HFFc6 (cell line): ENCODE measurements at regions not wholly inside any gene's neighbourhood (a gene's known extent, or its start where the extent isn't known, plus 50 kb on each side); places are given as distances from the start of the nearest gene placed in this dataset.

Experiments
- DNase-seq: peaks from one replicate; pipeline ENCODE4 v3.0.0-alpha.2; 2018
- H3K27ac Mint-ChIP-seq: 2 replicates; pipeline ENCODE4 v1.8.0; 2020; ENCODE audit warnings: mild to moderate bottlenecking, mixed read lengths
- H3K27me3 Mint-ChIP-seq: 2 replicates; pipeline ENCODE4 v1.8.0; 2021; ENCODE audit warnings: mild to moderate bottlenecking, moderate library complexity, mixed read lengths; ENCODE audit not compliant: insufficient read depth
- H3K36me3 Mint-ChIP-seq: 2 replicates; pipeline ENCODE4 v1.8.0; 2021; ENCODE audit warnings: low read depth, mixed read lengths
- H3K4me1 Mint-ChIP-seq: 2 replicates; pipeline ENCODE4 v1.8.0; 2020; ENCODE audit warnings: low read depth, mixed read lengths
- H3K4me3 Mint-ChIP-seq: 2 replicates; pipeline ENCODE4 v1.8.0; 2020; ENCODE audit warnings: mild to moderate bottlenecking, moderate library complexity, mixed read lengths
- H3K9me3 Mint-ChIP-seq: 2 replicates; pipeline ENCODE4 v1.8.0; 2020; ENCODE audit warnings: mild to moderate bottlenecking, mixed read lengths
- CTCF ChIP-seq: fragments of 200-600 bp; sonication (generic); IDR thresholded peaks from 2 replicates; pipeline ENCODE4 v1.5.0; 2021; ENCODE audit warnings: antibody characterized with exemption, mild to moderate bottlenecking

- no peak overlapping the region for H3K4me3 Mint-ChIP-seq
- TF ChIP-seq CTCF, result no peak
- no peak overlapping the region for H3K27ac Mint-ChIP-seq
- DNase-seq, result no peak
- no peaks in the 10 kb centered on the region for H3K36me3 Mint-ChIP-seq
- no peaks in the 10 kb centered on the region for H3K4me1 Mint-ChIP-seq
- peaks cover 53% of the 10 kb centered on the region for H3K9me3 Mint-ChIP-seq
- H3K27me3 Mint-ChIP-seq, result peaks cover 1% of the 10 kb centered on the region
These were observed 178.9 kb downstream of the TMEM132E start for GRCh38 chr17:34758316-34758715.

GRCh38 chr17:34757611-34758010, 178.2 kb downstream of the TMEM132E start:
- no peak for TF ChIP-seq CTCF
- Mint-ChIP-seq H3K27me3 (peaks cover 1% of the 10 kb centered on the region), H3K4me3 (no peak overlapping the region), H3K4me1 (no peaks in the 10 kb centered on the region), H3K9me3 (peaks cover 53% of the 10 kb centered on the region), H3K36me3 (no peaks in the 10 kb centered on the region), H3K27ac (no peak overlapping the region)
- DNase-seq, result no peak

- Mint-ChIP-seq H3K27ac (no peak overlapping the region), H3K9me3 (peaks cover 53% of the 10 kb centered on the region), H3K36me3 (no peaks in the 10 kb centered on the region), H3K4me3 (no peak overlapping the region), H3K4me1 (no peaks in the 10 kb centered on the region), H3K27me3 (peaks cover 1% of the 10 kb centered on the region)
- no peak for TF ChIP-seq CTCF
- DNase-seq, result no peak
These were observed 177.7 kb downstream of the TMEM132E start for GRCh38 chr17:34757106-34757505.

- Mint-ChIP-seq H3K9me3 (peaks cover 50% of the 10 kb centered on the region), H3K27me3 (peaks cover 1% of the 10 kb centered on the region), H3K4me3 (no peak overlapping the region), H3K27ac (no peak overlapping the region), H3K36me3 (no peaks in the 10 kb centered on the region), H3K4me1 (no peaks in the 10 kb centered on the region)
- no peak for DNase-seq
- no peak for TF ChIP-seq CTCF
These were observed 177.2 kb downstream of the TMEM132E start for GRCh38 chr17:34756637-34757021.

- peaks cover 50% of the 10 kb centered on the region for H3K9me3 Mint-ChIP-seq
- H3K27ac Mint-ChIP-seq, result no peak overlapping the region
- no peak for TF ChIP-seq CTCF
- no peak overlapping the region for H3K4me3 Mint-ChIP-seq
- H3K27me3 Mint-ChIP-seq, result peaks cover 1% of the 10 kb centered on the region
- no peaks in the 10 kb centered on the region for H3K4me1 Mint-ChIP-seq
- DNase-seq, result no peak
- H3K36me3 Mint-ChIP-seq, result no peaks in the 10 kb centered on the region
These were observed 176.7 kb downstream of the TMEM132E start for GRCh38 chr17:34755981-34756636.

- TF ChIP-seq CTCF, result no peak
- Mint-ChIP-seq H3K4me3 (no peak overlapping the region), H3K27ac (no peak overlapping the region), H3K9me3 (peaks cover 52% of the 10 kb centered on the region), H3K4me1 (no peaks in the 10 kb centered on the region), H3K27me3 (peaks cover 1% of the 10 kb centered on the region), H3K36me3 (no peaks in the 10 kb centered on the region)
- no peak for DNase-seq
These were observed 176.0 kb downstream of the TMEM132E start for GRCh38 chr17:34755371-34755770.
